RWPE2 (cell line): ENCODE measurements at regions not wholly inside any gene's neighbourhood (a gene's known extent, or its start where the extent isn't known, plus 50 kb on each side); places are given as distances from the start of the nearest gene placed in this dataset.

Source experiments
- ATAC-seq: fragments of 200-7000 bp; cut with Tn5 transposase; 3 replicates; pipeline ENCODE4 v1.9.1; 2021; ENCODE audit warnings: low read depth
- DNase-seq: peaks from one replicate; pipeline ENCODE4 v3.0.0-alpha.2; 2020; ENCODE audit warnings: low spot score
- H3K27ac ChIP-seq: fragments of 450-650 bp; 2 replicates; pipeline ENCODE4 v1.5.1; 2017; ENCODE audit warnings: mild to moderate bottlenecking; ENCODE audit not compliant: poor library complexity, severe bottlenecking
- H3K27me3 ChIP-seq: fragments of 250-450 bp; sonication (Bioruptor Pico); 2 replicates; pipeline ENCODE4 v1.5.1; 2021; ENCODE audit warnings: mild to moderate bottlenecking, moderate library complexity; ENCODE audit not compliant: insufficient read depth, poor library complexity, severe bottlenecking
- H3K36me3 ChIP-seq: fragments of 250-450 bp; sonication (Bioruptor Pico); 2 replicates; pipeline ENCODE4 v1.5.1; 2020; ENCODE audit warnings: low read depth, mild to moderate bottlenecking, moderate library complexity
- H3K4me1 ChIP-seq: fragments of 250-450 bp; sonication (Bioruptor Pico); 2 replicates; pipeline ENCODE4 v1.5.1; 2021; ENCODE audit warnings: mild to moderate bottlenecking, moderate library complexity; ENCODE audit not compliant: insufficient read depth, poor library complexity, severe bottlenecking
- H3K4me3 ChIP-seq: fragments of 250-450 bp; sonication (Bioruptor Pico); 2 replicates; pipeline ENCODE4 v1.5.1; 2021; ENCODE audit warnings: mild to moderate bottlenecking, moderate library complexity; ENCODE audit not compliant: severe bottlenecking
- H3K9me3 ChIP-seq: fragments of 250-450 bp; sonication (Bioruptor Pico); 2 replicates; pipeline ENCODE4 v1.5.1; 2021; ENCODE audit warnings: mild to moderate bottlenecking, moderate library complexity; ENCODE audit not compliant: severe bottlenecking
- CTCF ChIP-seq: fragments of 450-650 bp; IDR thresholded peaks from one replicate; pipeline ENCODE4 v1.5.1; 2017; ENCODE audit warnings: mild to moderate bottlenecking, moderate library complexity; ENCODE audit not compliant: poor library complexity, severe bottlenecking

GRCh38 chr3:177742273-177742672 lies 545.0 kb upstream of the TBL1XR1 start:
- Histone ChIP-seq H3K27ac (no peak overlapping the region), H3K4me1 (no peaks in the 10 kb centered on the region), H3K36me3 (no peaks in the 10 kb centered on the region), H3K9me3 (no peaks in the 10 kb centered on the region), H3K27me3 (no peaks in the 10 kb centered on the region), H3K4me3 (no peak overlapping the region)
- no peak for TF ChIP-seq CTCF
- no peak for DNase-seq
- no peak for ATAC-seq

- H3K27me3 ChIP-seq: no peaks in the 10 kb centered on the region
- no peak for TF ChIP-seq CTCF
These were observed 546.0 kb upstream of the TBL1XR1 start for GRCh38 chr3:177743173-177743890.

DNA sequence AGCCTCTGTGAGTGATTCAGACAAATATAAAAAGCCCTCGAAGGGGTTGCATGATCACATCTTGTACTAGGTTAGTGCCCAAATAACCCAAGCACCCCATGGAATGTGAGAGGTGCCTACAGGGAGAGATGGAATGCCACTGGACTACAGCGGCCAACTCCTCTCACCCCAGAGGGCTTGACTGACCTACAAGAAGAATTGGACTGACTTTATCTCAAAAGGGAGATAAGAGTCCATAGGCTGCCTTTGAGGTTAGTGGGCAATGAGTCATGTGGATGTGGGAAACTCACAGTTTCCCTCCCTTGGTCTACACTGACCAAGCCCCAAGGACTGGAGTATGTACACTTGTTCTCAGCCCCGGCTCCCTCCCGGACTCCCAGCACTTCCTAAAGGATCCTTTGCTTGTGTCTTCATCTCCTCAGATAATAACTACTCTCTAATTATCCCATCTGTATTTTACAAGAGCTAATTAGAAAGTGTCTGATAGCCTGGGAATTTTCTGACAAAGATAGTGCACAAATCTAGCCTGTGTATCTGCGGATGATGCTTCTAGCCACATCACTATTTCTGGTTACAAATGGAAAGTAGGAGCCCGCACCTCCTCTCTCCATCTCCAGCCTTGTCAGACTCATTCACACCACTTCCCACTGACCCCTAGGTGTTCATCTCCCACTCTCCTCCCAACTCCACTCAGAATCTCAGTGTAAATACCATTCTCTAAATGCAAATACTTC lies 547.8 kb upstream of the TBL1XR1 start:
- H3K4me1 ChIP-seq: no peaks in the 10 kb centered on the region
- ATAC-seq (no peak), DNase-seq (no peak)
- H3K36me3 ChIP-seq: no peaks in the 10 kb centered on the region
- TF ChIP-seq CTCF: no peak
- no peak overlapping the region for H3K27ac ChIP-seq
- H3K4me3 ChIP-seq: no peak overlapping the region
- H3K27me3 ChIP-seq: no peaks in the 10 kb centered on the region
- no peaks in the 10 kb centered on the region for H3K9me3 ChIP-seq

More at GRCh38 chr3:177743173-177743890, 546.0 kb upstream of the TBL1XR1 start:
- Histone ChIP-seq H3K4me3 (no peak overlapping the region), H3K27ac (no peak overlapping the region), H3K36me3 (no peaks in the 10 kb centered on the region), H3K4me1 (no peaks in the 10 kb centered on the region), H3K9me3 (no peaks in the 10 kb centered on the region)
- ATAC-seq (no peak), DNase-seq (no peak)

DNA sequence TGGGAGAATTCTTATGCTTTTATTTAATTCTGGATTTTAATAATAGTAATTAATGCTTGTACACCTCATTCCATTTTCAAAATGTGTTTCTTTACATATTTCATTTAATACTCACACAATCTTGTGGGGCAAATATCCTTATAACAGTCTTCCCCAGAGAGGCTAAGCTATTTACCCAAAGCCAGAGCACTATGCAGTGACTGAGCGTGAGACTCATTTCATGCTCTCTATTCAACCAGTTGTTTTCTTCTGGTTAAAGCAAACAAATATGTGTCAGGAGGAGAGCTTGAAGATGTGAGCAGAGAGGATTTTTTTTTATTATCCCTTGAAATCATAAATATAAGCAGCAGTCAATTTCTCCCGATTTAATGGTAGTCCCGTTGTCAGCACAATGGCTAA lies 548.3 kb upstream of the TBL1XR1 start:
- DNase-seq: no peak
- H3K9me3 ChIP-seq: no peaks in the 10 kb centered on the region
- no peaks in the 10 kb centered on the region for H3K27me3 ChIP-seq
- TF ChIP-seq CTCF: no peak
- H3K27ac ChIP-seq: no peak overlapping the region
- no peak for ATAC-seq
- no peak overlapping the region for H3K4me3 ChIP-seq
- H3K36me3 ChIP-seq: no peaks in the 10 kb centered on the region
- H3K4me1 ChIP-seq: no peaks in the 10 kb centered on the region
